ENCODE measurements at regions not wholly inside any gene's neighbourhood (a gene's known extent, or its start where the extent isn't known, plus 50 kb on each side); places are given as distances from the start of the nearest gene placed in this dataset.

DNA sequence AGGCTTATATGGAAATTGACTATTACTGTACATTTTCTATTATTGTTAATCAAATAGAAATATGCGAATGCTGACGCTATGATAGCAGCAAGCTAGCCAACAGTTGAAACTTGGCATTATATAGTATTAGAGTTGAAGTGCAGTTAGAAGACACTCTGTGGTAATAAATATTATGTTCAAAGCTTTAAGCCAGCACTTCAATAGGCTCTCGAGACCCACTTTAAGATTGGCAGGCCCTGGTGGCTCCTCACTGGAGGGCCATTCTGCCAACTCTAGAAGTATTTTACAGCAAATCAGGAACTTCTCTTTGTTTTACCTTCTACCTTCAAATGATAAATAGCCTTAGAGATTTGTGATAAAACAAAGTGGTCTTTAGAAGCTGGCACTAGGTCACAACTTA lies 2029.0 kb upstream of the WWC1 start:
- TF ChIP-seq, protein P1, sequence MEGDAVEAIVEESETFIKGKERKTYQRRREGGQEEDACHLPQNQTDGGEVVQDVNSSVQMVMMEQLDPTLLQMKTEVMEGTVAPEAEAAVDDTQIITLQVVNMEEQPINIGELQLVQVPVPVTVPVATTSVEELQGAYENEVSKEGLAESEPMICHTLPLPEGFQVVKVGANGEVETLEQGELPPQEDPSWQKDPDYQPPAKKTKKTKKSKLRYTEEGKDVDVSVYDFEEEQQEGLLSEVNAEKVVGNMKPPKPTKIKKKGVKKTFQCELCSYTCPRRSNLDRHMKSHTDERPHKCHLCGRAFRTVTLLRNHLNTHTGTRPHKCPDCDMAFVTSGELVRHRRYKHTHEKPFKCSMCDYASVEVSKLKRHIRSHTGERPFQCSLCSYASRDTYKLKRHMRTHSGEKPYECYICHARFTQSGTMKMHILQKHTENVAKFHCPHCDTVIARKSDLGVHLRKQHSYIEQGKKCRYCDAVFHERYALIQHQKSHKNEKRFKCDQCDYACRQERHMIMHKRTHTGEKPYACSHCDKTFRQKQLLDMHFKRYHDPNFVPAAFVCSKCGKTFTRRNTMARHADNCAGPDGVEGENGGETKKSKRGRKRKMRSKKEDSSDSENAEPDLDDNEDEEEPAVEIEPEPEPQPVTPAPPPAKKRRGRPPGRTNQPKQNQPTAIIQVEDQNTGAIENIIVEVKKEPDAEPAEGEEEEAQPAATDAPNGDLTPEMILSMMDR (IDR thresholded peaks at IDR 0.05; ENCODE audit: extremely low read depth, insufficient read depth, missing control alignments) = no peak
- in situ Hi-C loops (cut with MboI; ENCODE audit: low pct_unique_long_range_greater_than_20kb, low sequenced_read_pairs, unreplicated experiment) = no loop called here
- no peak for DNase-seq (ENCODE audit: low spot score)

DNA sequence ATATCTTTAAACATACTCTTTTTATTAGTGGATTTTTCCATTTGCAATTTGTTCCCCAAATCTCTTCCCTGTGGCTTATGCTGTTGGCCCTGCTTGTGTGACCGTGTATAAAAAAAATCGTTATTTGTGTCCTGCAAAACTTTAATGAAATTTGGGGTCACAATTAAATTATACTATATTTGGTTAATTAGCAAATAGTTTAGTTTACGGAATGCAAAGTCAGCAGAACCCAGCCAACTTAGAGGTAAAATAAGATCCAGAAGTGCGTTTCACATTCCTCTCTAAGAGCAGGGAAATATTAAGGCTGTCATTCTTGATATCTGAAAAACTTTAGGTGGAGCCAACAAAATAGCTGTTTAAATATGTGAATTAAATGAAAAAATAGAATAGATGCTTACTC lies 2023.5 kb upstream of the WWC1 start:
- in situ Hi-C loops (cut with MboI; ENCODE audit: low pct_unique_long_range_greater_than_20kb, low sequenced_read_pairs, unreplicated experiment) = no loop called here
- TF ChIP-seq, protein P1 (IDR thresholded peaks at IDR 0.05; ENCODE audit: extremely low read depth, insufficient read depth, missing control alignments) = no peak
- no peak for DNase-seq (ENCODE audit: low spot score)

DNA sequence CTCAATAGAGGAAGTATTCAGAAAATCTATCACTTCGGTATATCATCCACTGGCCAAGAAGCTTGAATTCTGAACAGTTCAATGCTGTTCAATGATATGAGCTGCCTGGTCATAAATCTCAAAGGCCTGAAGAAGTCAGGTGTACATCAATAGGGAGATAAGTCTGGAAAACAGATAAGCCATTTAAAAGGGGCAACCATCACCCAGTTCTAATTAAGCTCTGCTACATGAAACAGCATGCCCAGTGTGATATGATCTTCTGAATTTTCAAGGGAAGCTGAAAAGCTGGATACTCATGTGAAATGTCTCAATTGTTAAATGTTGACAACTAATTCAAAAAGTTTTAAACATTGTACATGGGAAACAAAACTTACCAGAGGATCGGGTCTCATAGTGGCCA lies 2020.7 kb upstream of the WWC1 start:
- TF ChIP-seq, protein P1 (IDR thresholded peaks at IDR 0.05; ENCODE audit: extremely low read depth, insufficient read depth, missing control alignments) = no peak
- in situ Hi-C loops (cut with MboI; ENCODE audit: low pct_unique_long_range_greater_than_20kb, low sequenced_read_pairs, unreplicated experiment) = no loop called here
- DNase-seq (ENCODE audit: low spot score) = no peak

DNA sequence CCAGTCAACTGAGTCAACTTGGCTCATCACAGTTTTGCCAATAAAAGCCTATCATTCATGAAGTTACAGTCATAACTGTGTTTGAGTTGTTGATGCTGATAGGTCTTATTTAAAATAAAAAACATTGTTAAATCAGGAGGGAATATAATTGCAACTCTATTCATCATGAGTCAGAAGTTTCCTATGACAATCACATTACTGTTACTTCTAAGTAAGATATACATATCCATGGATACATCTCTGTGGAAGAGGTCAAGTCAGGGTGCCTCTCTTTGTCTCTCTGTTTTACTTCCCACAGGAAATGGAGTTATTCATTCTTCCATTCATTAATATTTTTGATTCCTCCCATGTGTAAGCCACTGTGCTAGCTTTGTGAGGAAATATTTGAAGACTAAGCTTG lies 2015.4 kb upstream of the WWC1 start:
- TF ChIP-seq, protein P1 (IDR thresholded peaks at IDR 0.05; ENCODE audit: extremely low read depth, insufficient read depth, missing control alignments) = no peak
- DNase-seq (ENCODE audit: low spot score) = no peak
- in situ Hi-C loops (cut with MboI; ENCODE audit: low pct_unique_long_range_greater_than_20kb, low sequenced_read_pairs, unreplicated experiment) = no loop called here

DNA sequence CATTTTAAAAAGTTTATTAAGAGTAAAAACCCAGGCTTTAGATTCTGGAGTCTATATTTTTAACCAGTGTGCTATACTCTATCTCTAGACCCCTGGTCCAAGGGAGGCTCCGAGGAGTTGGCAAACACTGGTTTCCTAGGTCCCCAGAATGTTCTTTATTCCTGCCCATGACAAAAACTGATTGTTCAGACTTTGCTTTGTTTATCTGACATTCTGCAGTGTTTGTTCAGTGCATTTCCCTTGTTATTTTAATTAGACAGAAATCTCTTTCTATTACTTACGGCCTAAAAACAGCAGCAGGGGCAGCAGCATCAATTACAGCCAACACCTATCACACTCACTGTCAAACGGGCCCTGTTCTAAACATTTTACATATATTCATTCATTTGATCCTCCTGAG lies 2011.6 kb upstream of the WWC1 start:
- in situ Hi-C loops (cut with MboI; ENCODE audit: low pct_unique_long_range_greater_than_20kb, low sequenced_read_pairs, unreplicated experiment) = no loop called here
- TF ChIP-seq, protein P1 (IDR thresholded peaks at IDR 0.05; ENCODE audit: extremely low read depth, insufficient read depth, missing control alignments) = no peak
- no peak for DNase-seq (ENCODE audit: low spot score)

DNA sequence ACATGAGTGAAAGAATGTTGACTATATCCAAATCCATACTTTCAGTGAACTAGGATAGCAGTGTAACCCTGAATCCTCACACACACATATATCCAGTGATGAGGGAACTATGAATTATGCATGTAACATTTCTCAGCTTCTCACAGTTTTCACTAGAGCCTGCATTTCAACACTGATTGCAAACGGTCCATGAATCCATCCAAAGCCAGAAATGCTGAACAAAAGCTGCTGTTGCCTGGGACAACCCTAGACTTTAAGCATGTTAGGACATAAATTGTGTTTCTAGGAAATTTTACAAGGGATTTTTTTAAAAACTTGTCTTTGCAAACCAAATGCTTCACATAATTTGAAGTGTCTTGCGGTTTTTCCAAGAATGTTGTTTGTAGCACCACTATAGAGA lies 2010.0 kb upstream of the WWC1 start:
- in situ Hi-C loops (cut with MboI; ENCODE audit: low pct_unique_long_range_greater_than_20kb, low sequenced_read_pairs, unreplicated experiment) = no loop called here
- DNase-seq (ENCODE audit: low spot score) = no peak
- TF ChIP-seq, protein P1 (IDR thresholded peaks at IDR 0.05; ENCODE audit: extremely low read depth, insufficient read depth, missing control alignments) = no peak

DNA sequence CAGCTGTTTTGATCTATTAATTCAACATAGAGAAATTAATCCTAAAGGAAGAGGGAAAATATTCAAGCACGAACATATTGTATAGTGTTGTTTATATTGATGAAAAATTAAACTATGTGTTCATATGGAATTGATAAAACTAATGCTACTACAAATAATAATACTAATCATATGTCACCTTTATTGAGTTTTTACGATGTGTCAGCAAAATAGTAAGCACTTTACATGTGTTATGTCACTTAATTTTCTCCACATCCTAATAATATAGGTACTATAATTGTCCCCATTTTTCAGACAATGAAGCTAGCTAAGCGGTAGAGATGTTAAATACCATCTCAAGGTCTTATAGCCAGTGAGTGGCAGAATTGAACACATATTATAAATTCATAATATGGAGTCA lies 2008.5 kb upstream of the WWC1 start:
- in situ Hi-C loops (cut with MboI; ENCODE audit: low pct_unique_long_range_greater_than_20kb, low sequenced_read_pairs, unreplicated experiment) = no loop called here
- no peak for DNase-seq (ENCODE audit: low spot score)
- TF ChIP-seq, protein P1 (IDR thresholded peaks at IDR 0.05; ENCODE audit: extremely low read depth, insufficient read depth, missing control alignments) = no peak
